EH (cell line): ENCODE measurements at regions not wholly inside any gene's neighbourhood (a gene's known extent, or its start where the extent isn't known, plus 50 kb on each side); places are given as distances from the start of the nearest gene placed in this dataset.

Experiments used
- DNase-seq: peaks from one replicate; pipeline ENCODE4 v3.0.0-alpha.2; 2015; ENCODE audit warnings: low read depth

DNA sequence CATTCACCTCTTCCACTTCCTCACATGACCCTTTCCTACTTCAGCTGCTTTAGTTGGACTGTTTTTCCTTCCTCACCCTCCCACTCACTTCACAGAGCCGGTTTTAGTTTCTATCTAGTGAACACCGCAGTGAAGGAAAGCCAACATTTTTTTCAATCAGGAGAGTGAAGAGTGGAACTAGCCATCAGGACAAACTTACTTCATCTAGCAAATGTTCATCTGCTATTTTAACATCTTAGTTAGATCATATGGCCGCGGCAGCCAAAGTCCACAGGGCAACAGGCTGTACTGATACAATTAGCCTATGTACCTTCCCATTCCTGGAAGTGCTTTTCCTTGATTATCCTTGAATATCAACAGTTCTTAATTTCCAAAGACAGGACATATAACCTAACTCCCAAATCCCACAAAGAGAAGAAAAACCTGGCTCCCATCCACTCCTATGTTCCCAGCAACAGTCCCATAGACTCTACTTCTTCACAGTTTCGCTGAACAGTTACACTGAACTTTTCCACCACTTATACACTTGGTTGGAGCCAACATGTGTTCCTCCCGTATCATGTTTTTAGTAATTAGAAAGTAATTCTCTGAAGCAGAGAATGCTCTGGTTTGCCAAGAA, 456.2 kb upstream of the THBS1 start:
- no peak for DNase-seq

- DNase-seq: peak; percentile 62
These were observed 455.7 kb upstream of the THBS1 start for GRCh38 chr15:39125226-39125625.

GRCh38 chr15:39125904-39126303, 455.0 kb upstream of the THBS1 start:
- DNase-seq: peak; percentile 70

- DNase-seq: peak; percentile 71
These were observed 453.6 kb upstream of the THBS1 start for GRCh38 chr15:39127151-39127790.

DNA sequence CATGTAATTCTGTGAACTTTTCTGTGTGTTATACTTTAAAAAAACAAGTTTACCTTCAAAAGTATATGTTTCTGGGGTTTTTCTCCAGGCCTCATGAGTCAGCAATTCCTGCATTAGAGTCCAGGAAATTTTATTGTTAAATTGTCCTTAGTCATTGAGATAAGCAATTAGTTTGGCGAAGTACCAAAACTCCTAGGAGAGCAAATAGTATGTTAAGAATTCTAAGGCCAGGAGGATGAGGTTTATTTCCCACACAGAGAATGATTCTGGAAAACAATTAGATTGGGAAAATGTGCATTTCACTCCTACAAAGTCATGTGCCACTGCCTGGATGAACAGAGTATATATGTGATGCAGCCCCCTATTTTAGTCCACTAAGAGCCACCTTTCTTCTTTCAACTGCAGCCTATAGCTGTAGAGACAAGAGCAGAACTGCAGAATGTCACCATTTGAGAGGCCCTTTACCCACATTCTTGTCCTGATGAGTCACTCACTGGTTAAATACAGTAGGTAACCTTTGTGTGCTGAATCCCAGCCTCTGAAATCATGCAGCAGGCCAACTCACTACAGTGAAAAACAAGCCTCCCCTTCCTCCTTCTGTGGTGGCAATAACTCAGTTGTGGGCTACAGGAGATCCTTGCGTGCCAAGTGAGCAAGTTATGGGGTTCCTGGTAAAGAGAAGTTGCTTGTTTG, 452.8 kb upstream of the THBS1 start:
- peak; percentile 97 for DNase-seq

GRCh38 chr15:39128746-39129145, 452.1 kb upstream of the THBS1 start:
- DNase-seq: peak; percentile 67

DNA sequence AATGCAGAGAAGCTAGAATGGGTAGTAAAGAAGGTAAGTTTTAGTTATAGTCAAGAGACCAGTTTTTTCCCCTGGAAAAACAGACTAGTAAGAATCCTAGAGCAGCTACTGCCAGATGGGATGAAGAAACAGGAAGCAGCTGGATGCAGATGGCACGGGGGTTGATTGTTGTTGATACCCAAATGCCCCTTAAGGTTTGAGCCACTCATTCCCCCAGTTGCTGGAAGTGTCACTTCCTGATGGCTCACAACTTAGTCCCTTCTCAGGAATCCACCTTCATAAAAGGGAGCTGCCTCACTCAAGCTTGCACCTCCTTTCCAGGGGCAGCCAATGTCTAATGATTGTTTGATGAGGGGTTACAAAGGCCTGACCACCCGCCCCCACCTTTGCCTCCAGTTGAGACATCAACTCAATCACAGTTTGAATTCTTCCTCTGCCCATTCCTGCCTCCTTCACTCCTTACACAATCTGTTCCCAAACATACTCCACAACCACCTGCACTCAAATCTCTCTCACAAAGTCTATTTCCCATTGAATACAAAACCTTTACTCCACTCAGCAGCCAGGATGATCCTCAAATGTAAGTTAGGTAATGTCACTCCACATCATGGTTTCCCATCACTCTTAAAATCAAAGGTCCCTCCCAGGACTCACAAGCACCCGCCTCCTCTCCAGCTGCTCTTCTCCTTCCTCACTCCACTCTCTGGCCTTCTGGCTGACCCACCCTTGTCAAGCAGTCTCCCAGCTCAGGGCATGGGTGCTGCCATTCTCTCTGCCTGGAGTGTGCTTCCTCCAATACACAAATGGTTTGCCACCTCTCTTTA, 450.1 kb upstream of the THBS1 start:
- DNase-seq: peak; percentile 67

DNA sequence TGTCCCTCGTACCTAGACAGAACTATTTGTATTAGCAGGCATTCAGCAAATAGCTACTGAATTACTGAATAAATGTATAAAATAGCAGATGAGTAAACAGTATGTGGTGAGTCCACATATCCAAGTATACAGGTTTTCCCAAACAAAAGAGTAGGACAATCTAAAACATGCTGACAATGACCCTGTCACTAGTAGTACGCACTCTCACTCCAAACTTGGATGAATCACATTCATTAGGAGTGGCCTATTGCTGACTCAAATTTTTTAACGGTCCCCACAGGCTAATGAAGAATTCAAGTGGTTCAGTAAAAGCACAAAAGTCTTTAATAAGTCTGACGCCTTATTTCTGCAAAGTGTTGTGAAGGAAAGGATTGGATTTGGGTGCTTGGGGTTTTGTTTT, 449.3 kb upstream of the THBS1 start:
- DNase-seq: peak; percentile 84

- no peak for DNase-seq
These were observed 448.8 kb upstream of the THBS1 start for GRCh38 chr15:39132070-39132469.

DNA sequence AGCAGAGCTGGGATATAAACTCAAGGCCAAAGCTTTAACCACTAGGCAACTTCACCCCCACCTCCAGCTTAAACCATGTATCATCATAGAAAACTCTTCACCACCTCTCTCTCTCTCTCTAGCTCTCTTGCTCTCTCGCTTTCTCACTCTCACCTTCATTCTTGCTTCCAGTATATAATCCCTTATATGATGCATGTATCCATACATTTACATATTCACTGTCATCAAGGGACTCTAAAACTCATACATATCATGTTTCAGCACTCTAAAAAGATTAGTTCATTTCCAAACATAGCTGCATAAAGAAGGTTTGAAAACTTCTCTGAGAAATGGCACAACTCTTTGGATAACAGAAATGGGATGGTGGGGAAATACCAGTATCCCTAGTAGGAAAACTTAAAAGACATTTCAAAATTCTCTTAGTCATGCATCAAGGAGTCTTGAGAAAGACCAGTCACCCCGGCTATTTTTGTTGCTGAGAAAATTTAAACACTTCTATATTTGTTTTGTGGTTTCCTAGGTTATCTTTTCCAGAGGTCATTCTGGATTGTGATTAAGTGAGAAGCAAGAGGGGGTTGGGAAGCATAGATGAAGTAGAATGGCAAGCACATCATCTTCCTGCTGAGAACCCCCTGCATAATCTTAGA, 447.8 kb upstream of the THBS1 start:
- peak; percentile 95 for DNase-seq

DNA sequence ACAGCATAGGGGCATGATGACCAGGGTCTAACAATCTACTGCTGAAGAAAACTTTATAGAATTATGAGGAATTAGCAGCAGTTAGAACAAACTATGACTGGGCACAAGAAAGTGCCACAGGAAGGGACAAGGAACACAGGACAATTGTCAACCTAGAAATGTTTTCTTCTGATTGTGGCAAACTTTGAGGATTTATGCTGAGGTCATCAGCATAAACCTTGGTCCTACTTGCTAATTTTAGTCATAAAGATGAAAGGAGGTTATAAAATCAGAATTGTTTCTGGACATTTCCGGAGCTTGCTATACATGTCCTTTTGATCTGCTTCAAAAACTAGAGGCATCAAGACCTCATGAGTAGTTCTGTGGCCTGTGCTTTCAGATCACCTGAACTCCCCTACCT, 446.6 kb upstream of the THBS1 start:
- no peak for DNase-seq

GRCh38 chr15:39135989-39136388, 444.9 kb upstream of the THBS1 start:
- peak; percentile 97 for DNase-seq

- no peak for DNase-seq
These were observed 441.3 kb upstream of the THBS1 start for GRCh38 chr15:39139431-39140059.

GRCh38 chr15:39140060-39140604, 440.7 kb upstream of the THBS1 start:
- DNase-seq: peak; percentile 99

DNA sequence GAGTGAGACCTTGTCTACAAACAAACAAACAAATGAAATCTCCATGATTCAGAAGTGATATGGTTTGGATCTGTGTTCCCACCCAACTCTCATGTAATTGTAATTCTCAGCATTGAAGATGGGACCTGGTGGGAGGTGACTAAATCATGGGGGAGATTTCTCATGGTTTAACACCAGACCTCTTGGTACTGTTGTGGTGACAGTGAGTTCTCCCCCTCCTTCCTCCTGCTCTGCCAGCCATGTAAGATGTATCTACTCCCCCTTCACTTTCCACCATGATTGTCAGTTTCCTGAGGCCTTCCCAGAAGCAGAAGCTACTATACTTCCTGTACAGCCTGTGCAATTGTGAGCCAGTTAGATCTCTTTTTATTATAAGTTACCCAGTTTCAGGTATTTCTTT, 438.4 kb upstream of the THBS1 start:
- no peak for DNase-seq

DNA sequence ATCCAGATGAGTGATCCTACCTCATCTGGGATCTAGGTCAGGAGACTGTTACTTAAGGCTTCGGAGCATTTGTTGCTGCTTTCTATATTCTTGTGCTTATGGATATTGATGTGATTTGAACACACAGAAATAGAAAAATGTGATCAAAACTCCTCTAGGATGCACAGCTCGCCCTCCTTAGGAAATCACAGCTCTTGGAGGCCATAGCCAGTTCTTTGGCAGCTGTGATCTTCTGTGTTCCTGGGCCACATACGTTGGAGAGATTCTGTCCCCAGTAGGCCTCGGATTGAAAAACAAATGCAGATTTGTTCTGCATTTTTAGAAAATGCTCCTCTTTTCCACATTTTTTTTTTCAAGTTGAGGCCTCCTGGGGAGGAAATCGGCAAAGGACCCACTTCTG, 437.4 kb upstream of the THBS1 start:
- no peak for DNase-seq

DNA sequence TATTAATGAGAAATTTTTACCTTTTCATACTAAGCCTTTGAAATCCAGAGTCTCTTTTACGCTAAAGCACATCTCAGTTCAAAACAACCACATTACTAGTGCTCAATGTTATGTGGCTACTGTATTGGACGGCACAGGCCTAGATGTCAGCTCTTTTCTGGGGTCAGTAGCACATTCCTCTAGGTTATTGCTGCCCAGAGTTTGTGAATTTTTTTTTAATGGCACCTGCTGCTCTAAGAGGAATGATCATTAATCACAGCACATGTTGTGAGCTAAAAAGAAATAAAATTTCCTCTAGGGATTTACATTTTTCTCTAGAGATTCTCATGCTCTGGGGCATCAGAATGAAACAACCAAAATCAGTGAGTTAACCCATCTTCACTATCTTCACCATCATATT, 436.8 kb upstream of the THBS1 start:
- no peak for DNase-seq

DNA sequence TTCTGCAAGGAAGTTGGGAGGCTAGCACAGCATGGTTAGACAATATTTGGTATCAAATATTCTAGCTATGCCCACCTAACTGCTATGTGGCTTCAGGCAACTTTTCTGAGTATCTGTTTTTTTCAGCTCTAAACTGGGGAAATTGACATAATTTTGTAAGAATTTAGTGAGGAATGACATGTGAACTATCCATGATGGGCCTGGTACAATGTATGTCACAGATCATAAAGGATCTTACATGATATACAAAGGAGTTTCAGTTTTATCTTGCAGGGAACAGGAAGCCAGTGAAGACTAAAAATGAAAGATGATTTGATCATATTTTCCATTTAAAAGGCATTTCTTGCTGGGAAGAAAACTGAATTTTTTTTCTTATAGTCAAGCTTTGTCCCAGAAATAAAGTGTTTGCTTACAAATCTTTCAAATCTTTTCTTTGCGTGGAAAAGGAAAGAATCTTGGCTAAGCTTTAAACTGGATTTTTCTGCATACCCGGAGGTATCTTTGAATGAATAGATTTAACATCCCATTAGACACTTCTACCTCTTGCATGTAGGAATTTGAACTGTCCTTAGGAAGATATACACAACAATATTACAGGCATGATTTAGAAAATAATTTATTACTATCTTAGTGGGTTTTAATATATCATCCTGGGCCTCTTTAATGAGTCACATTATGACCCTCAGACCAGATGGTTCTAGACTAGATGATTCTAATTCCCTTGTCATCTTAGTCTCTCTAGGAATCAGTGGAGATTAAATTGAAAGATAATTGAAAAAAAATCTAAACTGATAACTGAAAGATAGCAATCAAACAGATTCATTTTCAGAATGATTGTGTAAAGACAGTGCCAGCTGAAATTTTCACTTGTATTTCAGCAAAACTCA, 436.0 kb upstream of the THBS1 start:
- no peak for DNase-seq

DNA sequence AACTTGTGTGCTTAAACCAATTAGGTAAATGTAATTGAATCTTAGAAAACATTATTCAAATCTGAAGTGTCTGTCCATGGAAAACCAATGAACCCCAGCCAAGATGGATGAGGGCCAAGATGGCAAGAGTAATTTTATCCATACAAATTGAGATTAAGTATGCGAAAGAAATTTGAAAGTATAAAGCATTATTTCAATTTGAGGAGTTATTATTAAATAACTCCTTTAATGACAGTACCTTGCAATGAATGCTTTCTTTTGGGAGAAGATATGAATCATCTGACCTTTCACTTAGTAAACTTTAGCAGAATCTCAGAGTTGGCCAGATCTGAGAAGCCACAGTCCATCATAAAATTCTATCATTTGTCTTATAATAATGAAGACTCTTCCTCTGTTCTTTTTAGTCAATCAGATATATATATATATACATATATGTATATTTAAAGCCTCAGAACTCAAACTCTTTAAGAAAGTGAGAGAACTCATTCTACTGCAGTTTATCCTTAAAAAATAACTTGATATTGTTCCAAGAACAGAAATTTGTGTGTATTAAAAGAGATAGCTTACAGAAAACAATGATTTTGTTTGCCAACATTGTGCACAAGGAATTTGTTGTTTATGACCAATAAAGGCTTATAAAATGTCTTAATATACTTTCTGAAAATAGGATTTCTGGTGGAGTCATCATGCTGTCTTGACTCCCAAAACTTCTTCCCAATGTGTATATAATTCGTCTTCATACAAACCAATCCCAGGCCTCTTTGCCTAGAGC, 434.8 kb upstream of the THBS1 start:
- DNase-seq: peak; percentile 75
